ENCODE measurements at regions not wholly inside any gene's neighbourhood (a gene's known extent, or its start where the extent isn't known, plus 50 kb on each side); places are given as distances from the start of the nearest gene placed in this dataset.

DNA sequence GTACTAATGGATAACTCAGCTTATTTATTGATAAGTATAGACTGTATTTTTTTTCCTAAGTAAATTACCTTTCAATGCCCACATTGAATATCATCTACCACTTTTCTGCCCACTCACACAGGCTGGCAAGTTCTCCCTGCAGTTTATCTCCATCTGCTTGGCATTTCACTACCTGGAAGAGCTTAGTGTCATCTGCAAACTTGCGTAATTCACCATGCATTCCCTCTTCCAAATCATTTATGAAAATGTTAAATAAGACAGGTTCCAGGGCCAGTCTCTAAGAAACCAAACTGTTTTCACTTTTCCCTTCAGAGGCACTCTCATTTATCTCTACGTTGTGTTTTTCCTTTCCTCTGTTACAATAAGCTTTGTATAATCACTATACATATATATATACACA lies 1076.6 kb downstream of the IGSF11 start:
- no peak overlapping the region for H3K4me3 ChIP-seq
- no peaks in the 10 kb centered on the region for H3K9me3 ChIP-seq
- TF ChIP-seq, protein P1, sequence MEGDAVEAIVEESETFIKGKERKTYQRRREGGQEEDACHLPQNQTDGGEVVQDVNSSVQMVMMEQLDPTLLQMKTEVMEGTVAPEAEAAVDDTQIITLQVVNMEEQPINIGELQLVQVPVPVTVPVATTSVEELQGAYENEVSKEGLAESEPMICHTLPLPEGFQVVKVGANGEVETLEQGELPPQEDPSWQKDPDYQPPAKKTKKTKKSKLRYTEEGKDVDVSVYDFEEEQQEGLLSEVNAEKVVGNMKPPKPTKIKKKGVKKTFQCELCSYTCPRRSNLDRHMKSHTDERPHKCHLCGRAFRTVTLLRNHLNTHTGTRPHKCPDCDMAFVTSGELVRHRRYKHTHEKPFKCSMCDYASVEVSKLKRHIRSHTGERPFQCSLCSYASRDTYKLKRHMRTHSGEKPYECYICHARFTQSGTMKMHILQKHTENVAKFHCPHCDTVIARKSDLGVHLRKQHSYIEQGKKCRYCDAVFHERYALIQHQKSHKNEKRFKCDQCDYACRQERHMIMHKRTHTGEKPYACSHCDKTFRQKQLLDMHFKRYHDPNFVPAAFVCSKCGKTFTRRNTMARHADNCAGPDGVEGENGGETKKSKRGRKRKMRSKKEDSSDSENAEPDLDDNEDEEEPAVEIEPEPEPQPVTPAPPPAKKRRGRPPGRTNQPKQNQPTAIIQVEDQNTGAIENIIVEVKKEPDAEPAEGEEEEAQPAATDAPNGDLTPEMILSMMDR (IDR thresholded peaks at IDR 0.05) = no peak
- no peak for TF ChIP-seq POLR2A (IDR thresholded peaks at IDR 0.05)
- no peaks in the 10 kb centered on the region for H3K27me3 ChIP-seq
- no peak for DNase-seq
- H3K36me3 ChIP-seq = no peaks in the 10 kb centered on the region
- H3K27ac ChIP-seq = no peak overlapping the region
- no peaks in the 10 kb centered on the region for H3K4me1 ChIP-seq

DNA sequence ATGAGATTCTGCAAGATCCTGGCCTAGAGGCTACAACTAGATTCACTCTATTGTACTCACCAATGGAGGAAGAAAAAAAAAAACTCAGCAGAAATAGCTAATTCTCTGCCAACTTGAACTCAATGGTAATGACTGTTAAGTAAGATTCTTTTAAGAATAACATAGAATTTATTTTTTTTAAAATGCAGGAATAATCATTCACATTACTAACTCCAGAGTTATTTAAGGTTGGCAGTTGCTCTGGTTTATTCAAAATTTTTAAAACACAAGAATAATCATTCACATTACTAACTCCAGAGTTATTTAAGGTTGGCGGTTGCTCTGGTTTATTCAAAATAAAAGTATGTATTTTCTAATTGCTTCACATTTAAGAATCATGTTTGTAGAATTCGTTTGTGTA lies 1071.9 kb downstream of the IGSF11 start:
- no peak for TF ChIP-seq POLR2A (IDR thresholded peaks at IDR 0.05)
- TF ChIP-seq, protein P1 (IDR thresholded peaks at IDR 0.05) = no peak
- no peaks in the 10 kb centered on the region for H3K36me3 ChIP-seq
- no peaks in the 10 kb centered on the region for H3K9me3 ChIP-seq
- no peak for DNase-seq
- no peak overlapping the region for H3K4me3 ChIP-seq
- H3K4me1 ChIP-seq = no peaks in the 10 kb centered on the region
- H3K27ac ChIP-seq = no peak overlapping the region
- H3K27me3 ChIP-seq = no peaks in the 10 kb centered on the region

DNA sequence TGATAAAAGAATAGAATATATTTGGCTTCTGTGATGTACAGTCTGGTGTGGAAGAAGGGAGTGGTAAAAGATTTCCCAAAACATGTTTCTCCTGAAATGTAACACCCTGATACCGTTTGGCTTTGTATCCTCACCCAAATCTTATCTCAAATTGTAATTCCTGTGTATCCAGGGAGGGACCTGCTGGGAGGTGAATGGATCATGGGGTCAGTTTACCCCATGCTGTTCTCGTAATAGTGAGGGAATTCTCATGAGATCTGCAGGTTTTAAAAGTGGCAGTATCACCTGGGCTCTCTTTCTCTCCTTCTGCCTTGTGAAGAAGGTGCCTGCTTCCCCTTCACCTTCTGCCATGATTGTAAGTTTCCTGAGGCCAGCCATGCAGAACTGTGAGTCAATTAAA lies 1070.8 kb downstream of the IGSF11 start:
- no peak for TF ChIP-seq POLR2A (IDR thresholded peaks at IDR 0.05)
- TF ChIP-seq, protein P1 (IDR thresholded peaks at IDR 0.05) = no peak
- H3K4me1 ChIP-seq = no peaks in the 10 kb centered on the region
- H3K4me3 ChIP-seq = no peak overlapping the region
- H3K9me3 ChIP-seq = no peaks in the 10 kb centered on the region
- DNase-seq = no peak
- no peaks in the 10 kb centered on the region for H3K36me3 ChIP-seq
- H3K27ac ChIP-seq = no peak overlapping the region
- H3K27me3 ChIP-seq = no peaks in the 10 kb centered on the region

GRCh38 chr3:117964814-117965213 lies 1069.8 kb downstream of the IGSF11 start:
- no peak overlapping the region for H3K27ac ChIP-seq
- TF ChIP-seq, protein P1 (IDR thresholded peaks at IDR 0.05) = no peak
- no peak for TF ChIP-seq POLR2A (IDR thresholded peaks at IDR 0.05)
- no peaks in the 10 kb centered on the region for H3K36me3 ChIP-seq
- no peak for DNase-seq
- H3K9me3 ChIP-seq = no peaks in the 10 kb centered on the region
- H3K4me1 ChIP-seq = no peaks in the 10 kb centered on the region
- no peak overlapping the region for H3K4me3 ChIP-seq
- H3K27me3 ChIP-seq = no peaks in the 10 kb centered on the region

GRCh38 chr3:117977504-117978228 lies 1057.0 kb downstream of the IGSF11 start:
- Histone ChIP-seq H3K36me3 (no peaks in the 10 kb centered on the region), H3K27me3 (no peaks in the 10 kb centered on the region), H3K9me3 (no peaks in the 10 kb centered on the region), H3K4me1 (no peaks in the 10 kb centered on the region), H3K27ac (no peak overlapping the region), H3K4me3 (no peak overlapping the region)
- DNase-seq = no peak
- TF ChIP-seq POLR2A (IDR thresholded peaks at IDR 0.05) = no peak
- TF ChIP-seq, protein P1 (IDR thresholded peaks at IDR 0.05) = no peak

DNA sequence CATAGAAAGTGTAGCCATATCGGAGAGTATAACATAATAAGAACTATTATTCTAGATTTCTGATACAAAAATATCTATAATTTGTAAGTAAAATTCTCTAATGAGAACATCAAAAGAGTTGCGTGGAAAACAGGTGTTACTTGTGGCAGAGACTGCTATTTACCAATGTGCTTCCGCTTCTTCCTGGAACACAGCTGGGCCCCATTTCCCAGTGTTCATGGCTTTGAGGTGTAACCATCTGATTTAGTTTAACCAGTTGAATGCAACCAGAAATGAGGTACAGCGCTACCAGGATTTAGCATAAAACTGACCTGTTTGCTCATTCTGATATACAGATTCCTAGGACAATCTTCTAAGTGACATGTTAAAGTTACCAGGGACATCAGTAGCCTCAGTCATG lies 1055.2 kb downstream of the IGSF11 start:
- TF ChIP-seq, protein P1 (IDR thresholded peaks at IDR 0.05) = no peak
- no peak for TF ChIP-seq POLR2A (IDR thresholded peaks at IDR 0.05)

More for the DNA sequence above, 1055.2 kb downstream of the IGSF11 start:
- DNase-seq = no peak
- H3K27me3 ChIP-seq = no peaks in the 10 kb centered on the region
- H3K4me1 ChIP-seq = no peaks in the 10 kb centered on the region
- H3K9me3 ChIP-seq = no peaks in the 10 kb centered on the region
- H3K36me3 ChIP-seq = no peaks in the 10 kb centered on the region
- no peak overlapping the region for H3K27ac ChIP-seq
- H3K4me3 ChIP-seq = no peak overlapping the region

Data from Peyer's patch (tissue), 4 donors.